ENCODE measurements at regions not wholly inside any gene's neighbourhood (a gene's known extent, or its start where the extent isn't known, plus 50 kb on each side); places are given as distances from the start of the nearest gene placed in this dataset.

DNA sequence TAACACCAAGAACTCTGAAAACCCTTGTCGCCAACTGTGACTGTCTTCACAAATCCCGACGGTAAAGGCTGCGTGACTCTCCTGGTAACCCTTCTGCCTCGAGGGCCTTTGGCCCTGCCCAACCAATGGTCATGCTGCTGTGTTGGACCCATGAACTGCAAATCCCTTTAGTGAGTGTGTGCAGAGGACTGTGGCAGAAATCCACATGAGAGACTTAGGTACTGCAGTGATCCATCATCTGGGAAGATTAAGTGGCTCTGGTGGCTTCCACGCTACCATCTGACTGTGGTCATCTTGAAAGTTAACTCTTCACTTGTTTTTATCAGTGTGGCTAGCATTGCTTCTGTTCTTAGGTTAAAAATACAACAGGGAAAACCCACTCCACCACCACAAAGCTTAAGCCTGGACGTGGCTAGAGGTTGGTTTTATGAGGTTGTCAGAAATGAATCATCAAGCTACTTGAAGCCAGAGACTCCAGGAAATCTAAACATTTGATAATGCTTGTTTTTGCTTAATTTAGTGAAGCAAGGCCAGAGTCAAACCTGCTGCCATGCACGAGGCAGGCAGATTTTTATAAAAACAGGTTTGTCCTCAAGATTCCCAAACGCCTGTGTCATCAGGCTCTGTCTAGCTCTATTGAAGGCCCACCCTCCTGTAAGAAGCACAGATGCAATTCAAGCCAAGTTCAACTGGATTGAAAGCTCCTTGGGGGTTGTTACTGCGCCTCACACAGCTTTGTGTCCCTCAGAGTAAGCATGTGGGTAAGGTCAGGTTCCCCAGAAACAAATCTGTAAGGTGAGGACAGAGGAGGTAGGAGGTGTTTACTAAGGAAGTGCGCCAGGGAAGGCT lies 52.7 kb upstream of the ERCC6L2 start:
- Histone ChIP-seq H3K36me3 (ENCODE audit: control insufficient read depth in 1 of 2, insufficient read depth in 2 of 2, low read length in 2 of 2) (no peaks in the 10 kb centered on the region), H3K79me2 (ENCODE audit: insufficient read depth, low read length) (no peaks in the 10 kb centered on the region), H2AFZ (ENCODE audit: low read depth, low read length, poor library complexity, severe bottlenecking) (no peak overlapping the region), H3K27ac (ENCODE audit: low read depth, low read length) (no peak overlapping the region), H4K20me1 (ENCODE audit: insufficient read depth) (no peaks in the 10 kb centered on the region), H3K4me2 (ENCODE audit: low read length) (peak overlapping the region; percentile 29; the same call in 1 of the 2 replicates), H3K4me3 (replicated peaks in 1 of 2; ENCODE audit: low read depth in 1 of 2, low read length in 2 of 2) (no peak overlapping the region), H3K27me3 (ENCODE audit: insufficient read depth, low read length) (no peaks in the 10 kb centered on the region), H3K9ac (ENCODE audit: low read length) (no peak overlapping the region), H3K9me3 (ENCODE audit: control insufficient read depth in 1 of 2, insufficient read depth in 1 of 2, low read depth in 1 of 2, low read length in 2 of 2) (no peaks in the 10 kb centered on the region), H3K4me1 (ENCODE audit: control insufficient read depth in 1 of 2, insufficient read depth in 2 of 2, low read length in 2 of 2) (peaks cover 5 to 10% of the 10 kb centered on the region in 2 experiments; a peak in 3 of 4 replicates), H3K9me2 (ENCODE audit: insufficient read depth) (no peaks in the 10 kb centered on the region)
- ChIA-PET POLR2A (no interaction called here), RAD21 (ENCODE audit: low non-redundant PET in 1 of 2, low total read pairs in 2 of 2, uncharacterized antibody in 2 of 2, unreplicated experiment in 2 of 2) (no interaction called here), CTCF (no interaction called here)
- intact Hi-C loops (cut with micrococcal nuclease) = no loop called here
- TF ChIP-seq JUND (IDR thresholded peaks at IDR 0.05) (0 out of 2 replicates have a peak, but pooled peaks have one; percentile 12), SP1 (IDR thresholded peaks at IDR 0.05; ENCODE audit: low read depth) (peak; percentile 22; the same call in 1 of the 2 replicates)
- TF ChIP-seq, protein P1, sequence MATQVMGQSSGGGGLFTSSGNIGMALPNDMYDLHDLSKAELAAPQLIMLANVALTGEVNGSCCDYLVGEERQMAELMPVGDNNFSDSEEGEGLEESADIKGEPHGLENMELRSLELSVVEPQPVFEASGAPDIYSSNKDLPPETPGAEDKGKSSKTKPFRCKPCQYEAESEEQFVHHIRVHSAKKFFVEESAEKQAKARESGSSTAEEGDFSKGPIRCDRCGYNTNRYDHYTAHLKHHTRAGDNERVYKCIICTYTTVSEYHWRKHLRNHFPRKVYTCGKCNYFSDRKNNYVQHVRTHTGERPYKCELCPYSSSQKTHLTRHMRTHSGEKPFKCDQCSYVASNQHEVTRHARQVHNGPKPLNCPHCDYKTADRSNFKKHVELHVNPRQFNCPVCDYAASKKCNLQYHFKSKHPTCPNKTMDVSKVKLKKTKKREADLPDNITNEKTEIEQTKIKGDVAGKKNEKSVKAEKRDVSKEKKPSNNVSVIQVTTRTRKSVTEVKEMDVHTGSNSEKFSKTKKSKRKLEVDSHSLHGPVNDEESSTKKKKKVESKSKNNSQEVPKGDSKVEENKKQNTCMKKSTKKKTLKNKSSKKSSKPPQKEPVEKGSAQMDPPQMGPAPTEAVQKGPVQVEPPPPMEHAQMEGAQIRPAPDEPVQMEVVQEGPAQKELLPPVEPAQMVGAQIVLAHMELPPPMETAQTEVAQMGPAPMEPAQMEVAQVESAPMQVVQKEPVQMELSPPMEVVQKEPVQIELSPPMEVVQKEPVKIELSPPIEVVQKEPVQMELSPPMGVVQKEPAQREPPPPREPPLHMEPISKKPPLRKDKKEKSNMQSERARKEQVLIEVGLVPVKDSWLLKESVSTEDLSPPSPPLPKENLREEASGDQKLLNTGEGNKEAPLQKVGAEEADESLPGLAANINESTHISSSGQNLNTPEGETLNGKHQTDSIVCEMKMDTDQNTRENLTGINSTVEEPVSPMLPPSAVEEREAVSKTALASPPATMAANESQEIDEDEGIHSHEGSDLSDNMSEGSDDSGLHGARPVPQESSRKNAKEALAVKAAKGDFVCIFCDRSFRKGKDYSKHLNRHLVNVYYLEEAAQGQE (IDR thresholded peaks at IDR 0.05; ENCODE audit: low read depth) = no peak
- no TSS peak for BruUV-seq (replicated peaks)
- DNase-seq (ENCODE audit: low read depth, low spot score) = peak; percentile 2
- peak; percentile 36; the same call in 1 of the 2 replicates for ATAC-seq

DNA sequence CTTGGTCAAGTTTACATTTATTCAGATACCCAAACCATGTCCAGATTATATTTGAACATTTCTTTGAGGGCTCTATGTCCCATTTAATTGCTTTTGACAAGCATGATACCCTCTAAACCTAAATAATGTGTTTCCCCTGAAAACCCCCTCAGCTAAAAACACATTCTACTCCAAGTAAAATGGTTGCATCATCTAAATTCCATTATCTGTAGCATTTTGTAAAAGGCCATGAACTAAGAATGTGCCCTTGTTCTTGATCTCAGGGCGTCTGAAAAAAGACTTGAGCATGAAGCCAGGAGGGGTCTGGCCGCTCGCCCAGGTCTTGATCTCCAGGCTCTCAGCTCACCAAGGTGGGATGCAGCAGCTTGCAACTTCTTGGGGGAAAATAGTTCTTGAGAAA lies 53.5 kb upstream of the ERCC6L2 start:
- intact Hi-C loops (cut with micrococcal nuclease) = no loop called here
- ChIA-PET POLR2A (no interaction called here), RAD21 (ENCODE audit: low non-redundant PET in 1 of 2, low total read pairs in 2 of 2, uncharacterized antibody in 2 of 2, unreplicated experiment in 2 of 2) (no interaction called here), CTCF (no interaction called here)
- no peaks in the 10 kb centered on the region for H3K27me3 ChIP-seq (ENCODE audit: insufficient read depth, low read length)
- no TSS peak for BruUV-seq (replicated peaks)
- no peak overlapping the region for H3K4me3 ChIP-seq (replicated peaks in 1 of 2; ENCODE audit: low read depth in 1 of 2, low read length in 2 of 2)
- no peaks in the 10 kb centered on the region for H3K36me3 ChIP-seq (ENCODE audit: control insufficient read depth in 1 of 2, insufficient read depth in 2 of 2, low read length in 2 of 2)
- DNase-seq (ENCODE audit: low read depth, low spot score) (no peak), ATAC-seq (no peak)
- no peak overlapping the region for H3K4me2 ChIP-seq (ENCODE audit: low read length)
- peaks cover 5 to 13% of the 10 kb centered on the region in 2 experiments; a peak in 3 of 4 replicates for H3K4me1 ChIP-seq (ENCODE audit: control insufficient read depth in 1 of 2, insufficient read depth in 2 of 2, low read length in 2 of 2)
- no peak overlapping the region for H3K27ac ChIP-seq (ENCODE audit: low read depth, low read length)
- no peak overlapping the region for H3K9ac ChIP-seq (ENCODE audit: low read length)
- H4K20me1 ChIP-seq (ENCODE audit: insufficient read depth) = no peaks in the 10 kb centered on the region
- no peaks in the 10 kb centered on the region for H3K9me2 ChIP-seq (ENCODE audit: insufficient read depth)
- H3K79me2 ChIP-seq (ENCODE audit: insufficient read depth, low read length) = no peaks in the 10 kb centered on the region
- H3K9me3 ChIP-seq (ENCODE audit: control insufficient read depth in 1 of 2, insufficient read depth in 1 of 2, low read depth in 1 of 2, low read length in 2 of 2) = no peaks in the 10 kb centered on the region
- no peak overlapping the region for H2AFZ ChIP-seq (ENCODE audit: low read depth, low read length, poor library complexity, severe bottlenecking)
- TF ChIP-seq SIN3A (IDR thresholded peaks at IDR 0.05; ENCODE audit: low read depth) = no peak
- TF ChIP-seq ZNF274 (IDR thresholded peaks at IDR 0.05; ENCODE audit: low read depth, low read length) = no peak
- no peak for TF ChIP-seq SRF (IDR thresholded peaks at IDR 0.05; ENCODE audit: low read depth)
- no peak for TF ChIP-seq CEBPB (IDR thresholded peaks at IDR 0.05; ENCODE audit: low read depth)
- TF ChIP-seq EZH2 (IDR thresholded peaks at IDR 0.05) = no peak
- TF ChIP-seq POLR2A (IDR thresholded peaks at IDR 0.05; ENCODE audit: borderline replicate concordance, extremely low read depth, insufficient read depth, insufficient read length) = no peak
- no peak for TF ChIP-seq YY1 (IDR thresholded peaks at IDR 0.05; ENCODE audit: extremely low read depth, insufficient replicate concordance, low read depth, low read length)
- no peak for TF ChIP-seq ZFX (IDR thresholded peaks at IDR 0.05)
- TF ChIP-seq, protein P2, sequence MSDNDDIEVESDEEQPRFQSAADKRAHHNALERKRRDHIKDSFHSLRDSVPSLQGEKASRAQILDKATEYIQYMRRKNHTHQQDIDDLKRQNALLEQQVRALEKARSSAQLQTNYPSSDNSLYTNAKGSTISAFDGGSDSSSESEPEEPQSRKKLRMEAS (IDR thresholded peaks at IDR 0.05) = no peak
- TF ChIP-seq, protein P3, sequence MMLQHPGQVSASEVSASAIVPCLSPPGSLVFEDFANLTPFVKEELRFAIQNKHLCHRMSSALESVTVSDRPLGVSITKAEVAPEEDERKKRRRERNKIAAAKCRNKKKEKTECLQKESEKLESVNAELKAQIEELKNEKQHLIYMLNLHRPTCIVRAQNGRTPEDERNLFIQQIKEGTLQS (IDR thresholded peaks at IDR 0.05) = no peak
- TF ChIP-seq, protein P4, sequence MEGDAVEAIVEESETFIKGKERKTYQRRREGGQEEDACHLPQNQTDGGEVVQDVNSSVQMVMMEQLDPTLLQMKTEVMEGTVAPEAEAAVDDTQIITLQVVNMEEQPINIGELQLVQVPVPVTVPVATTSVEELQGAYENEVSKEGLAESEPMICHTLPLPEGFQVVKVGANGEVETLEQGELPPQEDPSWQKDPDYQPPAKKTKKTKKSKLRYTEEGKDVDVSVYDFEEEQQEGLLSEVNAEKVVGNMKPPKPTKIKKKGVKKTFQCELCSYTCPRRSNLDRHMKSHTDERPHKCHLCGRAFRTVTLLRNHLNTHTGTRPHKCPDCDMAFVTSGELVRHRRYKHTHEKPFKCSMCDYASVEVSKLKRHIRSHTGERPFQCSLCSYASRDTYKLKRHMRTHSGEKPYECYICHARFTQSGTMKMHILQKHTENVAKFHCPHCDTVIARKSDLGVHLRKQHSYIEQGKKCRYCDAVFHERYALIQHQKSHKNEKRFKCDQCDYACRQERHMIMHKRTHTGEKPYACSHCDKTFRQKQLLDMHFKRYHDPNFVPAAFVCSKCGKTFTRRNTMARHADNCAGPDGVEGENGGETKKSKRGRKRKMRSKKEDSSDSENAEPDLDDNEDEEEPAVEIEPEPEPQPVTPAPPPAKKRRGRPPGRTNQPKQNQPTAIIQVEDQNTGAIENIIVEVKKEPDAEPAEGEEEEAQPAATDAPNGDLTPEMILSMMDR (IDR thresholded peaks at IDR 0.05 in 2 of 3, conservative IDR thresholded peaks at IDR 0.05 in 1 of 3; ENCODE audit: borderline replicate concordance in 1 of 3, insufficient read depth in 1 of 3, low read depth in 2 of 3, low read length in 2 of 3) = no peak
- no peak for TF ChIP-seq TCF7L2 (IDR thresholded peaks at IDR 0.05; ENCODE audit: borderline replicate concordance, extremely low read depth, insufficient read depth, insufficient read length)
